ENCODE measurements at regions not wholly inside any gene's neighbourhood (a gene's known extent, or its start where the extent isn't known, plus 50 kb on each side); places are given as distances from the start of the nearest gene placed in this dataset.

DNA sequence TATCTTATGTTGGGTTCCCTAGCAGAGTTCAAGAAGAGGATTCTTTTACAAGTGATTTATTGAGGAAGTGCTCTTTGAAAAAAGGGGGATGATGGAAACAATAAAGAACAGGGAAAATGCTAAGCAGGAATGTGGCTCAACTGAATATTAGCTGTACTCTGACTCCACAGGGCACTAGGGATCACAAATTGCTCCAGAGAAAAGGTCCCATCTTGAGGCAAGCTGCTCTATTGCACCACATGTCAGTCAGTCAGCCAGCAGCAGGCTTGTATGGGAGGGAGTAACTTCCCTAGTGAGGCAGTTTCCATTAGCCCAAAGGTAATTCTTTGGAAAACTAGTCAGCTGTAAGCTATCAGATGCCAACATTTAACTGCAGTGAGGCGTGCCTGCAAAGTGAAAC is 73.3 kb upstream of the FNDC3A start:
- H3K36me3 Mint-ChIP-seq (ENCODE audit: low read depth, unreplicated experiment), result no peaks in the 10 kb centered on the region
- no peak for DNase-seq (ENCODE audit: low spot score)
- no peak overlapping the region for H3K27ac Mint-ChIP-seq (ENCODE audit: unreplicated experiment)
- no peaks in the 10 kb centered on the region for H3K9me3 Mint-ChIP-seq (ENCODE audit: unreplicated experiment)
- TF ChIP-seq, protein P1, sequence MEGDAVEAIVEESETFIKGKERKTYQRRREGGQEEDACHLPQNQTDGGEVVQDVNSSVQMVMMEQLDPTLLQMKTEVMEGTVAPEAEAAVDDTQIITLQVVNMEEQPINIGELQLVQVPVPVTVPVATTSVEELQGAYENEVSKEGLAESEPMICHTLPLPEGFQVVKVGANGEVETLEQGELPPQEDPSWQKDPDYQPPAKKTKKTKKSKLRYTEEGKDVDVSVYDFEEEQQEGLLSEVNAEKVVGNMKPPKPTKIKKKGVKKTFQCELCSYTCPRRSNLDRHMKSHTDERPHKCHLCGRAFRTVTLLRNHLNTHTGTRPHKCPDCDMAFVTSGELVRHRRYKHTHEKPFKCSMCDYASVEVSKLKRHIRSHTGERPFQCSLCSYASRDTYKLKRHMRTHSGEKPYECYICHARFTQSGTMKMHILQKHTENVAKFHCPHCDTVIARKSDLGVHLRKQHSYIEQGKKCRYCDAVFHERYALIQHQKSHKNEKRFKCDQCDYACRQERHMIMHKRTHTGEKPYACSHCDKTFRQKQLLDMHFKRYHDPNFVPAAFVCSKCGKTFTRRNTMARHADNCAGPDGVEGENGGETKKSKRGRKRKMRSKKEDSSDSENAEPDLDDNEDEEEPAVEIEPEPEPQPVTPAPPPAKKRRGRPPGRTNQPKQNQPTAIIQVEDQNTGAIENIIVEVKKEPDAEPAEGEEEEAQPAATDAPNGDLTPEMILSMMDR (IDR thresholded peaks at IDR 0.05; ENCODE audit: unreplicated experiment), result no peak
- no peaks in the 10 kb centered on the region for H3K4me1 Mint-ChIP-seq (ENCODE audit: unreplicated experiment)
- H3K4me3 Mint-ChIP-seq (ENCODE audit: unreplicated experiment), result no peak overlapping the region
- H3K27me3 Mint-ChIP-seq (ENCODE audit: unreplicated experiment), result no peaks in the 10 kb centered on the region

DNA sequence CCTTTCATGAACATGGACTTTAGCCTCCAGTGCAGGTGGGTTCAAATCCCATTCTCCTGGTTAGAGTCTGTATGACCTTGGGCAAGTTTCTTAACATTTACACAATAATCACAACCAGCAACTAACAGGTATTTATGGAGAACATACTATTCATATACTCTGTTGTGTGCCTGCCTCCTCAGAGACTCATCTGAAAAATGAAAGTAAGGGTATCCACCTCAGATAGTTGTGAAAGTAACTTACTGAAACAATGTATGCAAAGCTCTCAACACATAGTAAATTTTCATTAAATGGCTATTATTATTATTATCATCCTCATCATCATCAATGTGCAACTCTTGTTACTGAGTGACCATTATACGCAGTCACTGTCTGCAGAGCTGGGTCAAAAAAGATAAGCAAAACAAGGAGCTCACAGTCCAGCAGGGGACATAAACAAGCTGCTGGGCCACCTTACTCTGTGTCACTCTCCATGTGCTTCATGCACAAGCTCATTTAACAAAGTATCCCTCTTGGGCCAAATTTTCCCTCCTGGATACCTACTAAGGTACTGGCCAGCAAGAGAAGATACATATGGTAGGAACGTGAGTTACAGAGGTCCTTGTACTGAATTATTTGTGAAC is 70.9 kb upstream of the FNDC3A start:
- Mint-ChIP-seq H3K27ac (ENCODE audit: unreplicated experiment) (no peak overlapping the region), H3K4me1 (ENCODE audit: unreplicated experiment) (no peaks in the 10 kb centered on the region), H3K4me3 (ENCODE audit: unreplicated experiment) (no peak overlapping the region), H3K9me3 (ENCODE audit: unreplicated experiment) (no peaks in the 10 kb centered on the region), H3K36me3 (ENCODE audit: low read depth, unreplicated experiment) (no peaks in the 10 kb centered on the region), H3K27me3 (ENCODE audit: unreplicated experiment) (no peaks in the 10 kb centered on the region)
- no peak for DNase-seq (ENCODE audit: low spot score)
- TF ChIP-seq, protein P1 (IDR thresholded peaks at IDR 0.05; ENCODE audit: unreplicated experiment), result no peak

DNA sequence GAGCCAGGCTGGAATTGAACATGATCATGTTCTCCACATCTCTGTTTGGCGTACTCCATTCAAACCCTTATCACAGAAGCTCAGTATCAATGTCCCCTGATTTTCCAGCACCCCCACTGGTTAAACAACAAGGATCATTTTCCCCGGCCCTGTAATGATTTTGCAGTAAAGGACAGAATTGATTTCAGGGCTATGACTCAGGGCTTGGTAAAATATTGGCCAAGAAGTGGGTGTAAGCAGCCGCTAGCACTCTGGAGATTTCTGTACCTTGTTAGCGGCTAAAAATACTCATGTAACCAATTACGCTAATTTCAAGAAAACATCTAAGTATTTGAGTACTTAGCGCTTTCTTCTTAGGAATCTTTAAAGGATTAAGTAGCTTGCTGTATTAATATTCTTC is 69.5 kb upstream of the FNDC3A start:
- no peaks in the 10 kb centered on the region for H3K36me3 Mint-ChIP-seq (ENCODE audit: low read depth, unreplicated experiment)
- no peaks in the 10 kb centered on the region for H3K27me3 Mint-ChIP-seq (ENCODE audit: unreplicated experiment)
- TF ChIP-seq, protein P1 (IDR thresholded peaks at IDR 0.05; ENCODE audit: unreplicated experiment), result no peak
- no peaks in the 10 kb centered on the region for H3K4me1 Mint-ChIP-seq (ENCODE audit: unreplicated experiment)
- DNase-seq (ENCODE audit: low spot score), result no peak
- H3K4me3 Mint-ChIP-seq (ENCODE audit: unreplicated experiment), result no peak overlapping the region
- H3K9me3 Mint-ChIP-seq (ENCODE audit: unreplicated experiment), result no peaks in the 10 kb centered on the region
- no peak overlapping the region for H3K27ac Mint-ChIP-seq (ENCODE audit: unreplicated experiment)

DNA sequence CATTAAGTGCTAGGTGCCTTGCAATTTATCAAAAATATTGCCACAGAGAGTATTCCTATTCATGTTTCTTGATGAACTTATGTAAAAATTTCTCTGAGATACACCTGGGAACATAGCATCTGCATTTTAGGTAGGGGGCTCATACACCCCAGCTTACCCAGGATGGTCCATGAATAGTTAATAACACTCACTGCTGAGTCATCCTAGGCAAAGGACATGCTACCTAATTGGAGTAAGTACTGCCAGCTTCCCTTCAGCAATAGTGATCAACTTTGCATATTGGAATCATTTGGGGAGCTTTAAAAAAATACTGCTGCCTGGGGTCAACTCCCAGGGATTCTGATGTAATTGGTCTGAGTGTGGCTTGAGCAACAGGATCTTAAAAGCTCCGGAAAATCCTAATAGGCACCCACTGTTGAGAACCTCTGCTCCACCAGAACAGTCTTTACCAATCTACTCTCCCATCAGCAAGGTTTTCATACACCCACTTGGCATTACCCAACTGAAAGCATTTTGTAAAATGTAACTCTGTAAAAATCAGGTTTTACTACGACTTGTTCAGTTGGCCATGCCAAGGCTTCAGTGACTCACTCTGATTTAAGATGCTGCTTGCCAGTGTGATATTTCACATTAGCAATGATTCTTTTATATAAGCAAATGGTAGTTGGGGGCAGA is 67.2 kb upstream of the FNDC3A start:
- no peaks in the 10 kb centered on the region for H3K4me1 Mint-ChIP-seq (ENCODE audit: unreplicated experiment)
- H3K36me3 Mint-ChIP-seq (ENCODE audit: low read depth, unreplicated experiment), result no peaks in the 10 kb centered on the region
- H3K27me3 Mint-ChIP-seq (ENCODE audit: unreplicated experiment), result no peaks in the 10 kb centered on the region
- no peaks in the 10 kb centered on the region for H3K9me3 Mint-ChIP-seq (ENCODE audit: unreplicated experiment)
- TF ChIP-seq, protein P1 (IDR thresholded peaks at IDR 0.05; ENCODE audit: unreplicated experiment), result no peak
- no peak overlapping the region for H3K4me3 Mint-ChIP-seq (ENCODE audit: unreplicated experiment)
- no peak for DNase-seq (ENCODE audit: low spot score)
- no peak overlapping the region for H3K27ac Mint-ChIP-seq (ENCODE audit: unreplicated experiment)

DNA sequence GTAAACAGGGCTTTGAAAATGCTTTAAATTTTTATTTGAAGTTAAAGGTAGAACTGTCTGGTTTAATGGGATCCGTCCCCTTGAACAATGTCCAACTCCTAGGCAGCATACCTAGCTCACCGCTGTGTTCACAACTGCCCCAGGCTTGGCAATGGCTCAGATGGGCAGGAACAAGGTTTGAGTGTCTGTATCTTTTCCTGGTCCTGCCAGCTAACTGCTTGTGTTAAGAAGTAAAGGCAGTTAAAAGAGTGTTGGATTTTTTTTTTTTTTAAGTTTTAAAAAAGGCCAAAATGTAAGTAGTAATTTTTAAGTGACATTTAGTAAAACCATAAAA is 66.7 kb upstream of the FNDC3A start:
- Mint-ChIP-seq H3K27ac (ENCODE audit: unreplicated experiment) (no peak overlapping the region), H3K36me3 (ENCODE audit: low read depth, unreplicated experiment) (no peaks in the 10 kb centered on the region), H3K4me1 (ENCODE audit: unreplicated experiment) (no peaks in the 10 kb centered on the region), H3K4me3 (ENCODE audit: unreplicated experiment) (no peak overlapping the region), H3K27me3 (ENCODE audit: unreplicated experiment) (no peaks in the 10 kb centered on the region), H3K9me3 (ENCODE audit: unreplicated experiment) (no peaks in the 10 kb centered on the region)
- TF ChIP-seq, protein P1 (IDR thresholded peaks at IDR 0.05; ENCODE audit: unreplicated experiment), result no peak
- no peak for DNase-seq (ENCODE audit: low spot score)

Data from endothelial cell (in vitro differentiated cells).